Peyer's patch (tissue), 4 donors: ENCODE measurements at regions not wholly inside any gene's neighbourhood (a gene's known extent, or its start where the extent isn't known, plus 50 kb on each side); places are given as distances from the start of the nearest gene placed in this dataset.

Source experiments
- DNase-seq, 3 donors: peaks; one replicate each; pipeline ENCODE4 v3.0.0-alpha.2; 2017 to 2019
- H3K27ac ChIP-seq, 4 donors: fragments of 200-600 bp; sonication (generic); one replicate each; pipeline ENCODE4 v1.5.1; 2016 to 2019
- H3K27me3 ChIP-seq, 2 donors: fragments of 200-600 bp; sonication (generic); one replicate each; pipeline ENCODE4 v1.5.1; 2019
- H3K36me3 ChIP-seq, 3 donors: fragments of 200-600 bp; sonication (generic); one replicate each; pipeline ENCODE4 v1.5.1; 2016 to 2019
- H3K4me1 ChIP-seq, 4 donors: fragments of 200-600 bp; sonication (generic); one replicate each; pipeline ENCODE4 v1.5.1; 2016 to 2019
- H3K4me3 ChIP-seq, 4 donors: fragments of 200-600 bp; sonication (generic); 1 replicate in 3 of 4; 2 replicates in 1 of 4; pipeline ENCODE4 v1.5.1; 2016 to 2019; ENCODE audit warnings: mild to moderate bottlenecking in 1 of 4
- H3K9me3 ChIP-seq, 4 donors: fragments of 200-600 bp; sonication (generic); one replicate each; pipeline ENCODE4 v1.5.1; 2016 to 2019; ENCODE audit warnings: mild to moderate bottlenecking in 1 of 4
- CTCF ChIP-seq, 6 experiments: fragments of 450-650 bp in 4 of 6; fragments of 200-600 bp in 2 of 6; sonication (generic) in 1 of 6; IDR thresholded peaks; one replicate each; pipeline ENCODE4 v1.5.1; 2017 to 2019; ENCODE audit warnings: antibody characterized with exemption in 6 of 6, mild to moderate bottlenecking in 3 of 6, moderate library complexity in 1 of 6
- POLR2A ChIP-seq, 2 donors: fragments of 450-650 bp; IDR thresholded peaks; one replicate each; pipeline ENCODE4 v1.5.1; 2017; ENCODE audit warnings: antibody characterized with exemption in 2 of 2, mild to moderate bottlenecking in 2 of 2, moderate library complexity in 2 of 2

GRCh38 chr7:73940701-73941238, 79.8 kb downstream of the TMEM270 start:
- no peak overlapping the region for H3K4me3 ChIP-seq
- H3K4me1 ChIP-seq: no peaks in the 10 kb centered on the region
- H3K9me3 ChIP-seq: peaks cover 0 to 6% (median 3%) of the 10 kb centered on the region in 4 donors
- H3K27me3 ChIP-seq: no peaks in the 10 kb centered on the region
- no peaks in the 10 kb centered on the region for H3K36me3 ChIP-seq
- TF ChIP-seq POLR2A (IDR thresholded peaks at IDR 0.05) (no peak), CTCF (IDR thresholded peaks at IDR 0.05) (no peak)
- no peak for DNase-seq
- no peak overlapping the region for H3K27ac ChIP-seq

- no peak for TF ChIP-seq CTCF (IDR thresholded peaks at IDR 0.05)
- Histone ChIP-seq H3K4me3 (no peak overlapping the region), H3K4me1 (no peaks in the 10 kb centered on the region), H3K27ac (no peak overlapping the region), H3K27me3 (no peaks in the 10 kb centered on the region), H3K9me3 (peaks cover 0 to 6% (median 3%) of the 10 kb centered on the region in 4 donors), H3K36me3 (no peaks in the 10 kb centered on the region)
- no peak for DNase-seq
Measured at GRCh38 chr7:73941836-73942551, 81.0 kb downstream of the TMEM270 start.

GRCh38 chr7:73945022-73945421, 83.0 kb upstream of the ELN start:
- no peak for DNase-seq
- no peaks in the 10 kb centered on the region for H3K4me1 ChIP-seq
- no peak overlapping the region for H3K4me3 ChIP-seq
- H3K27me3 ChIP-seq: no peaks in the 10 kb centered on the region
- no peaks in the 10 kb centered on the region for H3K36me3 ChIP-seq
- TF ChIP-seq CTCF (IDR thresholded peaks at IDR 0.05) (no peak), POLR2A (IDR thresholded peaks at IDR 0.05) (no peak)
- H3K9me3 ChIP-seq: peaks cover 0 to 14% (median 3%) of the 10 kb centered on the region in 4 donors
- H3K27ac ChIP-seq: no peak overlapping the region

GRCh38 chr7:73948287-73948686, 79.7 kb upstream of the ELN start:
- no peaks in the 10 kb centered on the region for H3K27me3 ChIP-seq
- H3K9me3 ChIP-seq: peaks cover 0 to 14% (median 0%) of the 10 kb centered on the region in 4 donors
- H3K36me3 ChIP-seq: no peaks in the 10 kb centered on the region
- DNase-seq: no peak
- no peak overlapping the region for H3K4me3 ChIP-seq
- H3K4me1 ChIP-seq: no peaks in the 10 kb centered on the region
- TF ChIP-seq CTCF (IDR thresholded peaks at IDR 0.05) (no peak), POLR2A (IDR thresholded peaks at IDR 0.05) (no peak)
- H3K27ac ChIP-seq: no peak overlapping the region

- Histone ChIP-seq H3K9me3 (peaks cover 0 to 8% (median 0%) of the 10 kb centered on the region in 4 donors), H3K27me3 (no peaks in the 10 kb centered on the region), H3K4me1 (no peaks in the 10 kb centered on the region), H3K4me3 (no peak overlapping the region), H3K27ac (no peak overlapping the region), H3K36me3 (no peaks in the 10 kb centered on the region)
- no peak for DNase-seq
- TF ChIP-seq POLR2A (IDR thresholded peaks at IDR 0.05): no peak
- TF ChIP-seq CTCF (IDR thresholded peaks at IDR 0.05): no peak
Measured at GRCh38 chr7:73952266-73952665, 75.7 kb upstream of the ELN start.
